Right forelimb (tissue), 1 donor: ENCODE measurements at regions not wholly inside any gene's neighbourhood (a gene's known extent, or its start where the extent isn't known, plus 50 kb on each side); places are given as distances from the start of the nearest gene placed in this dataset.

Experiments used
- DNase-seq: peaks from one replicate; pipeline ENCODE4 v3.0.0-alpha.2; 2018

- no peak for DNase-seq
Measured at GRCh38 chr4:43993196-43993902, 455.3 kb downstream of the KCTD8 start.

DNA sequence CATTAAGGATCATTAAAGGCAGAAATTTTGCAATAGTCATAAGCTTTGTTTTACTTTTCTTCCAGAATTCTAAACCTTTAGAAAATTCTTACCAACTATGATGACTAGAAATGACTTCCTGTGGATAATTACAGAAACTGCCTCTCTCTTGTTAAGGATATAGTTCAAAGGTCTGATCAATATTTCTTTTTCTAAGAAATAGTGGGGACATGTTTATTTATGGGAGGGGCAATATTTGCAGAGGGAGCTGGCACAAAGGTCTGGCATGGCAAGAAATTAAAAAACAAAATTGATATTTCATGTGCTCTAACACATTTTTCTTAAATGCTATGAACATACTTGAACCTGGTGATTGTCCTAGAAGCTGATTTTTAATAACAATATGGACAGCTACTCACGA, 448.9 kb downstream of the KCTD8 start:
- no peak for DNase-seq

- DNase-seq: no peak
Measured at GRCh38 chr4:44002368-44002767, 446.2 kb downstream of the KCTD8 start.

- DNase-seq: no peak
Measured at GRCh38 chr4:44016570-44017421, 431.8 kb downstream of the KCTD8 start.

DNA sequence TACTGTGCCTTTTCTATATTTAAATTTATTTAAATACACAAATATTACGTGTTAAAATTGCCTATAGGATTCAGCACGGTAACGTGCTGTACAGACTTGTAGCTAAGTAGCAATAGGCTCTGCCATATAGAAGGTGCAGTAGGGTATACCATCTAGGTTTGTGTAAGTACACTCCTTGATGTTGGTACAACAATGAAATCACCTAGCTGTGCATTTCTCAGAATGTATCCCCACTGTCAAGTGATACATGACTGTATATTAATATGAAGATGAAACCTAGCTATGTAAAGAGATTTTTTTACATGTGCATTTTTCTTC, 431.2 kb downstream of the KCTD8 start:
- DNase-seq: no peak

GRCh38 chr4:44019721-44020120, 428.9 kb downstream of the KCTD8 start:
- no peak for DNase-seq

DNA sequence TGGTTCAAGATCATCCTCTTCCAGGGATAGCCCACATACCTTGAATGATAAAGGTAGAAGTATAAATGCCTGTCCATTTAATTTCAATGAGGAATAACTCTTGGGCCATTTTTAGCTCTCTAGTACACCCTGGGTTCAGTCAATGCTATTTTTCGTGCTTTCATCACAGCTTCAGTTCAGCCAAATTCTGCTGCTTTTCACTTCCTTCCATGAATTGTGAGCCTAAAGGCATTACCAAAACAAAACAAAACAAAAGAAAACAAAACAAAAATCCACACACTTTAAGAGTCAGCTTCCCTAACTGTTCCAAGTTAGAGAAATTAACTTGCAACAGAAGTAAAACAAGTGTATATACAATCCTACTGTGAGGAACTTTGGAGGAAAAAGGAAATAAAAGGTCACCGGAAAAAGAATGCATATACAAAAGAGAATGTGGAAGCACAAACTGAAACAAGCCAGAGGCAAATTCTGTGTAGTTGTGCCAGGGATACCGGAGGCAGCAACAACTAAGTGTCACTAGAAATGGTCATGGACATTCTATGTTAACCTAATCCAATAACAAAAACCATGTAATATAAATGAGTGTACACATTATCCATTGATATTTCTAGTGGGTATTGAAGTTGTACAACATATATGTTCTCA, 423.1 kb downstream of the KCTD8 start:
- no peak for DNase-seq

GRCh38 chr4:44038811-44039210, 409.8 kb downstream of the KCTD8 start:
- no peak for DNase-seq

DNA sequence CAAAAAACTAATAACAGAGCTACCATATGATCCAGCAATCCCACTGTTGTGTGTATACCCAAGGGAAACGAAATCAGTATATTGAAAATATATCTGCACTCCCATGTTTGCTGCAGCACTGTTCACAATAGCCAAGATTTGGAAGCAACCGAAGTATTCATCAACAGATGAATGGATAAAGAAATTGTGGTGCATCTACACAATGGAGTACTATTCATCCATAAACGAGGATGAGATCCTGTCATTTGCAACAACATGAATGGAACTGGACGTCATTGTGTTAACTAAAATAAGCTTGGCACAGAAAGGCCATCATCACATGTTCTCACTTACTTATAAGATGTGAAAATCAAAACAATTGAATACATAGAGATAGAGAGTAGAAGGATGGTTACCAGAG, 402.1 kb downstream of the KCTD8 start:
- DNase-seq: no peak

- DNase-seq: no peak
Measured at GRCh38 chr4:44056721-44057151, 391.9 kb downstream of the KCTD8 start.

GRCh38 chr4:44070843-44071242, 377.8 kb downstream of the KCTD8 start:
- no peak for DNase-seq

DNA sequence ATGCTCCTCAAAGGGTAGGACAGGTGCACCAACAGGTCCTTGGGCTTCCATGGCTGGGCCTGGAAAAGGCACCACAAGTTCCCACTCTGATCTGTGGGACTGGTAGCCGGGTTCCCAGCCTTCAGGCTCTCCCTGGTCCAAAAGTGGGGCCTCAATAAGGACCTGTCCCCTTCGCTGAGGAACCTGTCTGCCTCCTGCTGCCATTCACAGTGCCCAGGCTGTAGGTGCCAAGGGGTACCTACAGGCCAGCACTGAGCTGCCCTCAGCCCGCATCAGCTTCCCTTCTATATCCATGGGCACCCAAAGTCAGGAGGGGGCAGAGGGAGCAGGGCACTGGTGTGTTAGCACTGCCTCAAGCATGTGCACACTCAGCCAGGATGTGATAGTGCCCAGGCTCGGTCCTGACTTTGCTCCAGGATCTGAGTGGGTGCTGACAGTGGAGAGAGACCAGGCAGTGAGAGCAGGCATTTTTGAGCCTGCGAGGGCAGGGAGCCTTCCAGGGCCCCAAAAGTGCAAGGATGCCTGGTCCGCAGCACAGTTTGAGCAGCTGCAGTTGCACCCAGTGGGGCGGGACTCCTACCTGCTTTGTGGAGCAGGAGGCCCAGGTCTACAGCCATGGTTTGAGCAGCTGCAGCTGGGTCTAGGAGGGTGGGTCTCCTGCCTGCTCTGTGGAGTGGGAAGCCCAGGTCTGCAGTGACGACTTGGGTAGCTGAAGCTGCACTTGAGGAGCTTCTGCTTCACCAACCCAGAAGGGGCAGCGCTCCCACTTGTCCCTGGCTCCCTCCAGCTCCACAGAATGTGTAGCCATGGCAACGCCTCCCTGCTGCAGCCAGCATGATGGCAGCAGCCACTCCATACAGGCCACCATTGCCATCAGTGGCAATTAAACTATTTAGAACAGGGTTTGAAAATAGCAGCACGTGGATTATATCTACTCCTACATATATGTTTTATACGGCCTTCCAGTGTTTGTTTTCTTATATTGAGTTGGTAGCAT, 376.4 kb downstream of the KCTD8 start:
- no peak for DNase-seq

GRCh38 chr4:44086753-44087152, 361.9 kb downstream of the KCTD8 start:
- DNase-seq: no peak

- DNase-seq: no peak
Measured at GRCh38 chr4:44093390-44093789, 355.2 kb downstream of the KCTD8 start.

GRCh38 chr4:44098973-44099372, 349.6 kb downstream of the KCTD8 start:
- DNase-seq: no peak

GRCh38 chr4:44100456-44100855, 348.2 kb downstream of the KCTD8 start:
- DNase-seq: no peak

- DNase-seq: no peak
Measured at GRCh38 chr4:44118971-44119680, 329.5 kb downstream of the KCTD8 start.

GRCh38 chr4:44120646-44121045, 328.0 kb downstream of the KCTD8 start:
- DNase-seq: no peak

DNA sequence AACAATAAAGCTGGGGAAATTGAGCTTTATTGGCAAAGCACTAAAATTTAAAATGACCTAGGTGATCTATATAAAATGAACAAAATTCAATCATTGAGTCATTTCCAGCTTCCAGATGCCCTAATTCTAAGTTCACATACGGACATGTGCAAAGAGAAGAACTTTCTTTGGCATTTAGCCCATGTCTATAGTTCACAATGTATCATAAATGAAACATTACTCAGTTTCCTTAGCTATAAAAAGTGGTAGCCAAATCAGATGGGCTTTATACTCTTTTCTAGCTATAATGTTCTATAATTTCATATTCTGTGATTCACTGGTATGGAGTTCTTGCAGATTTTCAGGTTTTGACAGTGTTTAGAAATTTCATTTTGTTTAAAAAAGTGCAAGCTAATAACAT, 327.4 kb downstream of the KCTD8 start:
- no peak for DNase-seq
